ENCODE measurements at regions not wholly inside any gene's neighbourhood (a gene's known extent, or its start where the extent isn't known, plus 50 kb on each side); places are given as distances from the start of the nearest gene placed in this dataset.

DNA sequence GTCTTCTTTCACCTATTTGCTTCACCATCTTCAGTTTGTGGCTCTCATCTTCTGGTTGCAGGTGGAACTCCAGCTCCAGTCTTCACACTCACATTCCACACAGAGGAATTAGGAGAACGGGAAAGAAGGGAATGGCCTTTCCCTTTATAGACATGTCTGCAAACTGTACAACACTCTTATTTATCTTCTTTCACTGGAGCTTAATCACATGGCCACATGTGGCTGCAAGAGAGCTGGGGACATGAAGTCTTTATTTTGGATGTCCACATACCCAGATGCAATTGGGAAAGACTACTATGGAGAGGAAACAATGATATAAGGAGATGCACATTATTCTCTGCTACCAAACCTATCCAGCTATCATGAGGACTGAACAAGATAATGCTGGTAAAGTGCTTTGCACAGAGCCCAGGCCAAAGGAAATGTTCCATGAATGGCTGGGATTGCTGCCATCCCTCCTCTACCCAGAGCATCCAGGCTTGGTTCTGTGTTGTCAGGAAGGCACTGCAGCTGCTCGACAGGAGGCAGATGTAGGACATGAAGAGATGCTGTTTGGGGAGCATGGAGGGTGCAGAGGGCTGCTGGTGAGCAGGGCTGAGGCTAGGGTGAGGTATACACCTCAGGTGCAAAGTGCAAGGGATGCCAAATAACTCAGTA lies 183.8 kb upstream of the TBX20 start:
- DNase-seq = no peak

DNA sequence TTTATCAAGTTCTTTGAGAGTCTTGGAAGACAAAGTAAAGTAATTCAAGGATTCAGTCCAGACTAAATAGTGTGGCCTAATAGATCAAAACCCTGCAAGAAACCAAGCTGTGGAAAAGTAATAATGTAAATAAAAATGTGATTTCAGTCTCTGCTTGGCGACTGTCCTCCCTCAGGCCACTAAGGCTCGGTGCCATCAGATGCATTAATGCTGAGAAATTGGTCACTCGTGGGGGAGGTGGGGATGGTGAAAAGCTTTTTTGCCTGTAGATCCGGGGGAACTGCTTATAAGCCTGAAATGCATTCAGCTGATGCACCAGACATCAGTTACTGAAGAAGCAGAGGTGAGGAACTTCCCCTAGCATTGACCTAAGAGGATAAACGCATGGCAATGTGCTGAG lies 182.6 kb upstream of the TBX20 start:
- DNase-seq = no peak

GRCh38 chr7:35430547-35431153 lies 176.8 kb upstream of the TBX20 start:
- no peak for DNase-seq

- DNase-seq = peak; percentile 29 to 54
Observed at GRCh38 chr7:35424869-35425495, 171.1 kb upstream of the TBX20 start.

- no peak for DNase-seq
Observed at GRCh38 chr7:35424440-35424839, 170.5 kb upstream of the TBX20 start.

DNA sequence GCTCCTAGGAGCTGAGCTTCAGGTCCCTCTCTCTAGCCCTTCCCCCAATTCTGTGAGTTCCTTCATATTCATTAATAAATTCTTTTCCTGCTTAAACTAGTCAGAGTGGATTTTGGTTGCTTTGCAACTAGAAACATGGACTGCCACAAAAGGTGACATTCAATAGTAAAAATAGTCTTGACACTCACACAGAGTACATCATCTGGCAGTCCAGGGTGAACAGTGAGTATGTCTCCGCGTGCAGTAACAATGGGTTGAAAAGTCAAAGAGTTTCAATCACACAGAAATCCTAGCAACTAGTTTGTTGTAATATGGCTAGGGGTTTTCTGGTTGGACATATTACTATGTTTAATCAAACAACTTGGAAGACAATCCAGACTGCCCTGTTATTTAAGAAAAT lies 168.8 kb upstream of the TBX20 start:
- no peak for DNase-seq

DNA sequence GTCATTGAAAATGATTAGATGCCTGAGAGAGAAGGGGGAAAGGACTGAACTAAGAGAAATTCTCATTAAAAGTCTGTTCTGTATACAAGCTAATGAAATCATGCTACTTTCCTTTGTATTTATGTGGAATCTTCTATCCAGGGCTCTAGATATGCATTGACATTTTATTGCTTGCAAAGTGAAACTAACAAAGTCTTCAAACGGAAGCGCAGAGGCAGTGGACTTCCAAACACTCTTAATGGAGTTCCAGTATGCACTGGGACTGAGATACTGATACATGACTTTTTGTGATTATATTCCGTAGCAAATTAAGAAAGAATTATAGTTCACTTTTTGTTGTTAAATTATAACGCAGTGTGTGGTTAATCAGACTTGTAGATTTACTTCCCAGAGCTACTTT lies 166.8 kb upstream of the TBX20 start:
- DNase-seq = no peak

DNA sequence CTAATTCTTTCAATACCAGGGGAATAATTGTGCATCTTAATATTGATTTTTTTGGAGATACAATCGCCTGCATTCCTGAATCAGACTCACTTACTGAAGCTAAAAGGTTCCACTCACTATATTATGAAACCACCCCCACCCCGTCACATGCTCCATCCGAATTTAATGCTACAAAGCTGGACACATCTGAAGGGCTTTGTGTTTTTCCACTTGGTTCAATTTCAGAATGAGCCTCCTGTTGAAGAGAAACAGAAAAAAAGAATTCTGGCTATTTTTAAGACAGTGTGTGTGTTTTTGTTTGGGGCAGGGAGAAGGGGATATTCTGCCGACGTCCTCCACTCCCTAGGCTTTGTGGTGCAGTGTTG lies 165.5 kb upstream of the TBX20 start:
- no peak for DNase-seq

DNA sequence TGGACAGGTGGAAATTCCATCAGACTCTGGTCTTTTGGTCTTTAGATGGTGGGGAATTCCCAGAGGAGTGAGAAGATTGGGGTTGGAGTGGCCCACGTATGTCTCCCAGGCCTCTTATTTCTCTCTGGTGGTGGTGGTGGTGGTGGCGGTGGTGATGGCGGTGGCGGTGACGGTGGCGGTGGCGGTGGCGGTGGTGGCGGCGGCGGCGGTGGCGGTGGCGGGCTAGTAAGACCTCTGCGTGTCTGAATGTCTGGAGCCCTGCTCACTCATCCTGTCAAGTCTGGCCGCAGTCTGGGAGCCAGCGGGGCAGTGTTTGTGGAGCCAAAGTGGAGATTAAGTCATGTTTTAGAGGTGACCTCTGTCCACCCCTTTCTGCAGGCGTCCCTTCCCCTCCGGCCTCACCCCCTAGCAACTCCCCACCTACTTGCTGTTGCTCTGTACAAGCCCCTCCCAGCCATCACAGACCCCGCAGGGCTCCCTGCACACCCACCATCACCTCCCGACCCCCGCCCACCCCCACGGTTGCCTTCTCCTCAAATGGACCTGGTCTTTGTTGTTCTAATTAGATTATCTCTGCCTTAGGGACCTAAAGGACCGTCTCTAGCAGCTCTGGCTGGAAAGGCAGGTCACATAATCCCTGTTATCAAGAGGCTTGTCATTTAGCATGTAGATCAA lies 165.0 kb upstream of the TBX20 start:
- DNase-seq = no peak

DNA sequence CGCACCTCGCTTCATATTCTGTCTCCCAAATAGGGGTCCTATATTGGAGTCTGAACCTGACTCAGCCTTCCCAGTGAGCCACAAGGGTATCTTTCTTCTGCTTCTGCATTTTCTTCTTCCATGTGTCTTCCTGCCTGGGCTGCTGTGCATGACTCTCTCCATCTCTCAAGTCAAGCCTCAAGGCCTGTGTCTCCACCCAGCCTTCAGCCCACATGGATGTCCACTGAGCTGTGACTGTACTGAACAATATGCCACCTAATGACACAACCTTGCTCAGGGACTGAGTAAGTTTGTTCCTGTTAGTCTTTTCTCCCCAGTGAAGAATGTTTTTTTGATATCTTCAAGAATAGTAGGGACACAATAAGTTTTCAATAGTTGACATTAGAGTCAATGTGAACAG lies 162.7 kb upstream of the TBX20 start:
- DNase-seq = no peak

DNA sequence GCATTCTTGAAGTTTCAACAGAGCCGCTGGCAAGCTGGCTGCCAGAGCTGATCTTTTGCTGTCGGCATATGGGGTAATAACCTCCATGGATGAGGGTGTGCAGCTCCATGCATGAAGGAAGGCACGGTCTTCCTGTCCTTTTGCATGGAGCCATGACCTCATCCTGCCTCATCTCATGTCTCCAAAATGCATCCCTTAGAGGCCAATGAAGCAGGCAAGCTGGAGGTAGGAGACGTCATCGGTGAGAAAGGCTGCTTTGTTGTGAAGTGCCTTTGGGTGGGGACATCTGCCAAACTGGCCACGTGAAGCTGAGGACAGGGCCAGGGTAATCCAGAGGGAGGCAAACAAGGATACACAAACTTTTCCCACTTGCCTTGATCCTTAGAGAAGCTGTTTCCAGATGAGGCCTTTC lies 161.5 kb upstream of the TBX20 start:
- no peak for DNase-seq

GRCh38 chr7:35411331-35411730 lies 157.4 kb upstream of the TBX20 start:
- DNase-seq = no peak

DNA sequence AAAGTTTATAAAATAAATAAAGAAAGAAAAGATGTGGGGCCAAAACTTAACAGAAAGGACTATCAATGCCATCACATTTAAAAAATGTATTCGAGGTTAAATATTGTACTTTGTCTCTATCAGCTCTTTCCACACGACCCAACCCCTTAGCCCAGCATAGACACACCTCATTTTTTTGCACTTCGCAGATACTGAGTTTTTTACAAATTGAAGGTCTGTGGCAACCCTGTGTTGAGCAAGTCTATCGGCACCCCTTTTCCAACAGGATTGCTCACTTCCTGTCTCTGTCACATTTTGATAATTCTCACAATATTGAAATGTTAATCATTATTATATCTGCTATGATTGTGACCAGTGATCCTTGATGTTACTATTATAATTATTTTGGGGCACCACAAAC lies 151.6 kb upstream of the TBX20 start:
- no peak for DNase-seq

DNA sequence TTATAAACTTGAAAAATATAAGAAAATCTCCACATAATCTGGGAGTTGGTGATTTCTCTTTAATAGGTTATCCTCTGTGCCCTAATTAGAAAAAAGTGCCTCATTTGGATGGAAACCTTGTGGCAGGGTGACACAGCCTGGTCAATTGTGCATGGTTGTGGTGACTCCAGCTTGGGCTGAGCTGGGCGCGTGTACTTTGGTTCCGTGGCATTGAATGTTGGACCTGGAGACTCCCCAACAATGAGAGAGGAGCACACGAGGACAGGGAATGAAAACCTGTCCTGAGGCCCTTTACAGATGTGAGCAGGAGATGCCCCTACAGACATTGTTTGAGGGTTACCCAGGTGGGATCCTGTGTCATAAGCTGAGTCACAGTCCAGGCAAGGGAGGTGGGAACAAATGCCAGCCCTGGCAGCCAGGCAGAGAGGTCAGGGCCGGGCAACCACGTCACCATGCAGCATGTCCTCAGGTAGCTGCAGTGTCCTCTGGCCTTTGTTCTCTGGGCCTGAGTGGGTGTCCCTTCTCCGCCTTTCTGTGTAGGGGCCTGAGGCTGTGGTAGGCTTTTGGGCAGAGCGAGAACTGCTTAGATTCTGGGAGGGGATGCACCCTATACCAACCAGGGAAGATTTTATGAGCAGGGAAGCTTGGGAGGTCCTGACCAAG lies 147.4 kb upstream of the TBX20 start:
- DNase-seq = no peak

DNA sequence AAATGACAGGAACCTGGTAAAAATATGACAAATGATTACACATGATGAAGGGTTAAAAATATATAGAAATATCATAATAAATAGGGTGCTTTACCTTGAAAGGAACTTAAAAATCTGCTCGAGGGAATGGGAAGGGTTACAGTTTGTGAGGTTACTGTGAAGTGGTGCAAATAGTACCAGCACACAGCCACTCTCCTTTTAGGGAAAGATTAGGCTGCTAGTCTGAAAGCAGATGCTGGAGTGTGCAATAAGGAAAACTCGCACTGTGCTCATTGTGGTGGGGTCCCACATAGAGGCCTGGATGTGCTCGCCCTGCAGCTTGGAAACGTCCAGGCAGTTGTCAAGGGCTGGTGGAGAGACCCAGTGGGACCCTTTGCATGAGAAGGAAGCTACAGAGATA lies 145.9 kb upstream of the TBX20 start:
- no peak for DNase-seq

GRCh38 chr7:35399216-35399615 lies 145.3 kb upstream of the TBX20 start:
- no peak for DNase-seq

- no peak for DNase-seq
Observed at GRCh38 chr7:35398518-35398917, 144.6 kb upstream of the TBX20 start.

- no peak for DNase-seq
Observed at GRCh38 chr7:35390146-35390545, 136.2 kb upstream of the TBX20 start.

DNA sequence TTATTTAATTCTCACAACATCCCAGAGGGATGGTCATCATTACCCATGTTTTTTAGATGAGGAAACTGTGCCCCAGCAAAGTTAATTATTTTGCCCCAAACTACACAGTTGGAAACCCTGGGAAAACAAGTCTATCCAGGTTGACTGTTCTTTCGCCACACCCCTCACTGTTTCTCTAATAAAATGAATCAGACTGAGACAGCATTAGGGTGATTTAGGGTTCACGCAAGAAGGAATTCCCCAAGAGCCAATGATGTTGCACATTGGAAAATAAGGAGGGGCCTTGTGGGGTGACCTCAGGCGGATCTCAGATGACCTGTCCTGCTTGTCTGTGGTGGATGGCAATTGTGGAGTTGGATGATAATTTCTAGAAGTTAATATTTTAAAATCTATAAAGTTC lies 135.7 kb upstream of the TBX20 start:
- no peak for DNase-seq

GRCh38 chr7:35386816-35387706 lies 133.2 kb upstream of the TBX20 start:
- DNase-seq = no peak

GRCh38 chr7:35386082-35386815 lies 132.3 kb upstream of the TBX20 start:
- no peak for DNase-seq
